ENCODE measurements at regions not wholly inside any gene's neighbourhood (a gene's known extent, or its start where the extent isn't known, plus 50 kb on each side); places are given as distances from the start of the nearest gene placed in this dataset.

DNA sequence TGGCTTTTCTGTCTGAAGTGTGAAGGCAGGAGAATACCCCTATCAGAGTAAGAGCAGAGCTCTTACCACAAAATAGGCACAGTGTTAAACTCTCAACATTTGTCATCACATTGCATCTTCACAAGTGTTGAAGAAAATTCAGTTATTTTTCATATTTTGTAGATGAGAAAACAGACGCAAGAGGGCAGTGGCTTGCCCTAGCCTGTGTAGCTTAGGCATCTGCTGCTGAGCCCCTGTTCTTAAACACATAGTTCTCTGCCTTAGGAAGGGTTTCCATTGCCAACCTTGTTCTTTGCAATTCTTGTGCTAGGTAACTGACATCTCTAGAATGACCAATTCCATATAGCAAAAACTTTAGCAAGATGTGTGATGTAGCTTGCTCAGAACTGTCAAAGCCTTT lies 112.7 kb upstream of the RMDN2 start:
- TF ChIP-seq CTCF (IDR thresholded peaks at IDR 0.05): no peak
- no peak for TF ChIP-seq POLR2A (IDR thresholded peaks at IDR 0.05)
- H3K27me3 ChIP-seq: no peaks in the 10 kb centered on the region
- WGBS (ENCODE audit: insufficient coverage, low coverage, low lambda C conversion rate, missing lambda C conversion rate): 67% methylated on average over 1 of the region's 1 CpG

DNA sequence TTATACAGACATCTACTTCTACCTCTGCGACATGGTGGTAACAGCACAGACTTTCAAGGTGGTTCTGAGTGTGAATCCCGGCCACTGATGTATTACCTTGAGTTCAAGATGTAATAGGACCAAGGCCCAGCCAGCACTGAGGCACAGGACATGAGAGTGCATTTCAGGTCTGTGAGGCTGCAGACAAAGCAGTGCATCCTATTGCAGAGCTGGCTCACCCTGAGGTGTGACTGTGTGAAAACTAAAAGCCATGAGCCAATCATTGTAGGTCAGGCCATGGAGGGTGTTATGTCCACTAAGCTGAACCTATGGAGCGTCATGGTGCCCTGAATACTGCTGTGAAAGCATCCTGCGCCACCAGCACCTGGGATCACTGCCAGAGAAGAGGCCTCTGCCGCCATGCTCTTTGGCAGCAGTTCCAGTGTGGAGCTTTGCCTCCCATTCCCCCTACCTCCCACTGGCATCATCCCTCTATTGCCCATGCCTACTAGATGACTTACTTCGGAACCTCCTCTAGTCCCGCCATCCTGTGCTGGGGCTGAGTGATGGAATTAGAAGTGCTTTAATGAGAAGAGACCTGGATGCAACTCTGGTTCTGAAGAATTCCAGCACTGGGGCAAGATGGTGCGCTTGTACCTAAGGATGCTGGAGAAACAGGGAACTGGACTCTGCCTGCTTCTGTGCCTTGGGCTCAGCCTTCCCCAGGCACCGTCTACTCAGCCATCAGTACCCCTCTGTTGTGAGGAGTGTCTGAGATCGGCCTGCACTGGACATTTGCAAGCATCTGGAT lies 112.0 kb upstream of the RMDN2 start:
- Histone ChIP-seq H3K27me3 (no peaks in the 10 kb centered on the region), H3K4me1 (peaks cover 0 to 5% (median 0%) of the 10 kb centered on the region in 4 donors), H3K4me3 (no peak overlapping the region), H3K27ac (no peak overlapping the region), H3K9me3 (no peaks in the 10 kb centered on the region), H3K36me3 (no peaks in the 10 kb centered on the region)
- 92% methylated on average over 6 of the region's 10 CpGs for WGBS (ENCODE audit: insufficient coverage, low coverage, low lambda C conversion rate, missing lambda C conversion rate)
- no peak for DNase-seq
- intact Hi-C loops (cut with DNase I): no loop called here
- TF ChIP-seq POLR2A (IDR thresholded peaks at IDR 0.05) (no peak), CTCF (IDR thresholded peaks at IDR 0.05) (no peak)
- no peak for ATAC-seq

More for the DNA sequence above, 112.7 kb upstream of the RMDN2 start:
- Histone ChIP-seq H3K36me3 (no peaks in the 10 kb centered on the region), H3K9me3 (no peaks in the 10 kb centered on the region), H3K4me3 (no peak overlapping the region), H3K4me1 (peaks cover 0 to 5% (median 0%) of the 10 kb centered on the region in 4 donors), H3K27ac (no peak overlapping the region)
- ATAC-seq (no peak), DNase-seq (no peak)
- intact Hi-C loops (cut with DNase I): no loop called here

- Histone ChIP-seq H3K36me3 (no peaks in the 10 kb centered on the region), H3K27ac (no peak overlapping the region), H3K9me3 (no peaks in the 10 kb centered on the region), H3K4me1 (no peaks in the 10 kb centered on the region), H3K4me3 (no peak overlapping the region), H3K27me3 (no peaks in the 10 kb centered on the region)
- ATAC-seq (no peak), DNase-seq (no peak)
- intact Hi-C loops (cut with DNase I): no loop called here
- no peak for TF ChIP-seq POLR2A (IDR thresholded peaks at IDR 0.05)
- TF ChIP-seq CTCF (IDR thresholded peaks at IDR 0.05): no peak
- WGBS (ENCODE audit: insufficient coverage, low coverage, low lambda C conversion rate, missing lambda C conversion rate): 82% methylated on average over 8 of the region's 8 CpGs
Measured at GRCh38 chr2:37816036-37816435, 109.1 kb upstream of the RMDN2 start.

DNA sequence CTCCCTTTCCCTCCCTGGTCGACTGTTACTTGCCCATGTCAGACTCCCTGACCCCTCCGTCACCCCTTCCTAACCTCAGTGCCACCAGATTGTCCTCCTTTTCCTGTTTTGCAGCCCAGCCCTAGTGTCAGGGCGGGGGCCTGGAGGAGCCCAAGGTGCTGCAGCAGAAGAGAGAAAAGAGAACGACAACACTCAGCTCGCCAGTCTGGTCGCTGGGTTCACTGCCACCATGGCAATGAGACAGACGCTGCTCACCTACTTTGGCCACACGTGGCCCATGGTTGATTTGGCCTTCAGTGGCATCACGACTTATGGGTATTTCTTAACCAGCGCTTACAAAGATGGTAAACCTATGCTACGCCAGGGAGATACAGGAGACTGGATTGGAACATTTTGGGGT lies 108.4 kb upstream of the RMDN2 start:
- Histone ChIP-seq H3K27me3 (no peaks in the 10 kb centered on the region), H3K27ac (no peak overlapping the region), H3K4me3 (no peak overlapping the region), H3K9me3 (no peaks in the 10 kb centered on the region), H3K36me3 (no peaks in the 10 kb centered on the region), H3K4me1 (no peaks in the 10 kb centered on the region)
- ATAC-seq: no peak
- TF ChIP-seq POLR2A (IDR thresholded peaks at IDR 0.05) (no peak), CTCF (IDR thresholded peaks at IDR 0.05) (no peak)
- DNase-seq: no peak
- intact Hi-C loops (cut with DNase I): no loop called here
- 83% methylated on average over 11 of the region's 11 CpGs for whole genome bisulfite sequencing (ENCODE audit: insufficient coverage, low coverage, low lambda C conversion rate, missing lambda C conversion rate)
